Spinal cord (tissue), 9 donors: ENCODE measurements at regions not wholly inside any gene's neighbourhood (a gene's known extent, or its start where the extent isn't known, plus 50 kb on each side); places are given as distances from the start of the nearest gene placed in this dataset.

Experiments
- DNase-seq, 6 donors: peaks; one replicate each; pipeline versions ENCODE4 v3.0.0 to v3.0.0-alpha.2; 2013 to 2015; ENCODE audit warnings: low spot score in 6 of 6, low read depth in 4 of 6
- H3K27ac ChIP-seq: one replicate; pipeline ENCODE4 v1.5.1; 2013; ENCODE audit warnings: low read depth, low read length, control low read depth
- H3K27me3 ChIP-seq: one replicate; pipeline ENCODE4 v1.6.1; 2013; ENCODE audit warnings: low read length; ENCODE audit not compliant: control insufficient read depth, insufficient read depth
- H3K36me3 ChIP-seq: one replicate; pipeline ENCODE4 v1.6.1; 2013; ENCODE audit warnings: low read length; ENCODE audit not compliant: control insufficient read depth, insufficient read depth
- H3K4me1 ChIP-seq: one replicate; pipeline ENCODE4 v1.6.1; 2013; ENCODE audit warnings: low read length; ENCODE audit not compliant: control insufficient read depth, insufficient read depth
- H3K4me3 ChIP-seq: one replicate; pipeline ENCODE4 v1.5.1; 2013; ENCODE audit warnings: low read depth, low read length, control low read depth
- H3K9me3 ChIP-seq: one replicate; pipeline ENCODE4 v1.6.1; 2013; ENCODE audit warnings: low read length; ENCODE audit not compliant: control insufficient read depth, insufficient read depth
- WGBS: methylation state at CpG from one replicate; pipeline ENCODE4 v1.1.5; 2013; ENCODE audit warnings: missing lambda C conversion rate; ENCODE audit not compliant: insufficient coverage; 5-methylcytosine and 5-hydroxymethylcytosine counted together
- donor health status: healthy.

GRCh38 chr7:25503306-25503705, 275.0 kb upstream of the NPVF start:
- Histone ChIP-seq H3K4me1 (no peaks in the 10 kb centered on the region), H3K4me3 (no peak overlapping the region), H3K36me3 (no peaks in the 10 kb centered on the region), H3K9me3 (no peaks in the 10 kb centered on the region), H3K27me3 (no peaks in the 10 kb centered on the region), H3K27ac (no peak overlapping the region)
- no CpG with 5 or more reads among the region's 2 CpGs for WGBS
- peak in 1 of 6 donors; percentile 65 for DNase-seq

GRCh38 chr7:25512061-25512687, 283.9 kb upstream of the NPVF start:
- Histone ChIP-seq H3K4me1 (no peaks in the 10 kb centered on the region), H3K27me3 (no peaks in the 10 kb centered on the region), H3K4me3 (no peak overlapping the region), H3K9me3 (no peaks in the 10 kb centered on the region), H3K36me3 (no peaks in the 10 kb centered on the region), H3K27ac (no peak overlapping the region)
- WGBS, result no CpG with 5 or more reads among the region's 5 CpGs
- peak in 1 of 6 donors; percentile 55 for DNase-seq

GRCh38 chr7:25515633-25516275, 287.5 kb upstream of the NPVF start:
- no peaks in the 10 kb centered on the region for H3K36me3 ChIP-seq
- H3K4me3 ChIP-seq, result no peak overlapping the region
- no CpG with 5 or more reads among the region's 1 CpG for WGBS
- no peak overlapping the region for H3K27ac ChIP-seq
- no peaks in the 10 kb centered on the region for H3K27me3 ChIP-seq
- DNase-seq, result no peak
- H3K9me3 ChIP-seq, result no peaks in the 10 kb centered on the region
- H3K4me1 ChIP-seq, result no peaks in the 10 kb centered on the region

- DNase-seq, result no peak
- no peak overlapping the region for H3K4me3 ChIP-seq
- H3K27me3 ChIP-seq, result no peaks in the 10 kb centered on the region
- no peaks in the 10 kb centered on the region for H3K36me3 ChIP-seq
- no peaks in the 10 kb centered on the region for H3K4me1 ChIP-seq
- H3K27ac ChIP-seq, result no peak overlapping the region
- WGBS, result 57% methylated on average over 2 of the region's 2 CpGs
- no peaks in the 10 kb centered on the region for H3K9me3 ChIP-seq
Observed at GRCh38 chr7:25517906-25518305, 289.6 kb upstream of the NPVF start.

GRCh38 chr7:25520017-25520416, 291.7 kb upstream of the NPVF start:
- H3K27ac ChIP-seq, result no peak overlapping the region
- H3K4me3 ChIP-seq, result no peak overlapping the region
- no peaks in the 10 kb centered on the region for H3K9me3 ChIP-seq
- H3K4me1 ChIP-seq, result no peaks in the 10 kb centered on the region
- no peak for DNase-seq
- no peaks in the 10 kb centered on the region for H3K36me3 ChIP-seq
- 59% methylated on average over 5 of the region's 5 CpGs for WGBS
- no peaks in the 10 kb centered on the region for H3K27me3 ChIP-seq

- Histone ChIP-seq H3K27me3 (no peaks in the 10 kb centered on the region), H3K27ac (no peak overlapping the region), H3K9me3 (no peaks in the 10 kb centered on the region), H3K4me1 (no peaks in the 10 kb centered on the region), H3K36me3 (no peaks in the 10 kb centered on the region), H3K4me3 (no peak overlapping the region)
- 84% methylated on average over 5 of the region's 6 CpGs for WGBS
- peak in 2 of 6 donors; percentile 7 to 80 for DNase-seq
Observed at GRCh38 chr7:25520516-25520915, 292.2 kb upstream of the NPVF start.

- Histone ChIP-seq H3K27me3 (no peaks in the 10 kb centered on the region), H3K4me3 (no peak overlapping the region), H3K9me3 (no peaks in the 10 kb centered on the region), H3K27ac (no peak overlapping the region), H3K36me3 (no peaks in the 10 kb centered on the region), H3K4me1 (no peaks in the 10 kb centered on the region)
- 97% methylated on average over 5 of the region's 6 CpGs for WGBS
- no peak for DNase-seq
Observed at GRCh38 chr7:25521236-25521635, 292.9 kb upstream of the NPVF start.

GRCh38 chr7:25522727-25523126, 294.4 kb upstream of the NPVF start:
- H3K27me3 ChIP-seq, result no peaks in the 10 kb centered on the region
- no peak for DNase-seq
- no peak overlapping the region for H3K27ac ChIP-seq
- no peaks in the 10 kb centered on the region for H3K4me1 ChIP-seq
- H3K9me3 ChIP-seq, result no peaks in the 10 kb centered on the region
- H3K36me3 ChIP-seq, result no peaks in the 10 kb centered on the region
- H3K4me3 ChIP-seq, result no peak overlapping the region

- no peak for DNase-seq
- Histone ChIP-seq H3K4me3 (no peak overlapping the region), H3K9me3 (no peaks in the 10 kb centered on the region), H3K27me3 (no peaks in the 10 kb centered on the region), H3K36me3 (no peaks in the 10 kb centered on the region), H3K27ac (no peak overlapping the region), H3K4me1 (no peaks in the 10 kb centered on the region)
- WGBS, result 93% methylated on average over 3 of the region's 7 CpGs
Observed at GRCh38 chr7:25527665-25528170, 299.4 kb upstream of the NPVF start.

GRCh38 chr7:25529320-25529719, 301.0 kb upstream of the NPVF start:
- WGBS, result 89% methylated on average over 15 of the region's 15 CpGs

More at GRCh38 chr7:25529320-25529719, 301.0 kb upstream of the NPVF start:
- no peak overlapping the region for H3K27ac ChIP-seq
- no peak for DNase-seq
- H3K27me3 ChIP-seq, result no peaks in the 10 kb centered on the region
- H3K36me3 ChIP-seq, result no peaks in the 10 kb centered on the region
- no peak overlapping the region for H3K4me3 ChIP-seq
- H3K4me1 ChIP-seq, result no peaks in the 10 kb centered on the region
- no peaks in the 10 kb centered on the region for H3K9me3 ChIP-seq
